Hematopoietic multipotent progenitor cell treated with erythropoietin and hydrocortisone succinate and interleukin-3 and kit ligand, for 15 days (in vitro differentiated cells): ENCODE measurements at regions not wholly inside any gene's neighbourhood (a gene's known extent, or its start where the extent isn't known, plus 50 kb on each side); places are given as distances from the start of the nearest gene placed in this dataset.
"Not testable (repeated sequence)": the region's sequence is repeated elsewhere in the genome, so short reads cannot be mapped to it uniquely, and the experiment has no call there.

ENCODE experiments used
- DNase-seq: peaks from one replicate; pipeline ENCODE4 v3.0.0-alpha.2; 2015; ENCODE audit warnings: low spot score

DNA sequence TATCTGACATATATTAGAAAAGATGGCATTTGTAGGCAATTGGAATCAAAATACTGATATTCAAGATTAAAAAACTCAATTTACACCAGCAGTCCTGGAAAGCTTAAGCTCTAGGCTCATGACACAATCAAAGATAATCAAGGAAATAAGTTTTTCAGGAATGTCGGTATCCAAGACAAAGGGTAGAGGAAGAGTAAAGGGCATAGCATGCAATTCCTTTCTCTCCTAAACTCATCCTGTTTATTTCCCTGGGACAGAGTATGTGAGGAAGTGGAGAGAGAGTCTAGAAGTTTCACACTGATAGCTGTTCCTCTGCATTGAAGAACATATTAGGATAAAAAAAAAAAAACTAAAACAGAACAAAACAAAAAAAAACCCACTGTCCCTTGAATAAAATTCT lies 2452.1 kb downstream of the PCDH9 start:
- no peak for DNase-seq

GRCh38 chr13:64774915-64775314 lies 2455.2 kb downstream of the PCDH9 start:
- DNase-seq = no peak

- DNase-seq = no peak
These were observed 2459.4 kb downstream of the PCDH9 start for GRCh38 chr13:64770743-64771142.

GRCh38 chr13:64767054-64767453 lies 2463.1 kb downstream of the PCDH9 start:
- no peak for DNase-seq

DNA sequence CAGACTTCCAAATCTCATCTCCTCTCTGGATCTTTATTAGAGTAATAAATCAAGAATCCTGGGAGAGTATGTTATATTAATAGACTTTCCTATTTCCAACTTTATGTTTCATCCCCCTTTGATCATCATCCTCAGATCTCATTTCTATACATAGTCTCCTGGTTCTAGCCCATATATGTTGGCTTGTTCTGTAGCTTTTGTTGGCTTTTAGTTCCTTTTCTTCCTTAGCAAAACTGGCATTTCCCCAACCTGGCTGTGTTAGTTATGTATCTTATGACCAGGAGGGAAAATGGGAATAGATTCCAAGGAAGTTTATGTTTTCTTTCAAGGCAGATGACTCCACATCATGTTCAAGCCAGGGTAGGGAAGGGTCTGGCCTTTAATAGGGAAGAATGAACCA lies 2464.5 kb downstream of the PCDH9 start:
- no peak for DNase-seq

DNA sequence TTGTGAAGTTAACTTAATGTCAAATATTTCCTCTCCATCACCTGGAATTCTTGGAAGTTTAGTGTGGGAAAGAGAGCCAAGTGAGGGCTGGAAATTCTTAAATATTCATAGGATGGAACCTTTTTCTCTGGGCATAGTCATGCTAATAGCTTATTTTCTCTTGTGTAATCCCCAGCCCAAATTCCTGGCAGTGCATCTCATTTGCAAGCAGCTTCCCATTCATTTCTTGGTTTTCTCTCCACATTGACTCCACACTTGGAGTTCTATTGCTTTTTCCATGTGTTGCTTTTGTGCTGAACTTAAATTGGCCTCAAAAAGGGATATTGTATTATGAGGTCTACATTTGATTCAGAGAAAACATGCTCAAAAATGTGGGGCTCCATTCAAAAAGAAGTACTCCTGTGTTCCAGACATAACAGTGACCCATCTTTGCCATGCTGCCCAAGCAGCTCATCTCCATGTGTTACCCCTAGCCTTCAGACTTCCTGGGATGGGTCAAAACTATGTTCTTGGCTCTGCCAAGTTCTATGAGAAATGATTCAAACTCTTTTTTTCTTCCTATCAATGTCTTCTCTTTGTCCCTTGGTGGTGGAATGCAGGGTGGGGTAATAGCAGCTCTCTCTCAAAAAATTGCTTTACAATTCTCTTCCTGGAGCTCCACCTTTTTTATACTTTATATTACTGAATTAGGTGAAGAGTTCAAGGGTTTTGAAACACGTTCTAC lies 2471.5 kb downstream of the PCDH9 start:
- DNase-seq = no peak

GRCh38 chr13:64756621-64757020 lies 2473.5 kb downstream of the PCDH9 start:
- no peak for DNase-seq

DNA sequence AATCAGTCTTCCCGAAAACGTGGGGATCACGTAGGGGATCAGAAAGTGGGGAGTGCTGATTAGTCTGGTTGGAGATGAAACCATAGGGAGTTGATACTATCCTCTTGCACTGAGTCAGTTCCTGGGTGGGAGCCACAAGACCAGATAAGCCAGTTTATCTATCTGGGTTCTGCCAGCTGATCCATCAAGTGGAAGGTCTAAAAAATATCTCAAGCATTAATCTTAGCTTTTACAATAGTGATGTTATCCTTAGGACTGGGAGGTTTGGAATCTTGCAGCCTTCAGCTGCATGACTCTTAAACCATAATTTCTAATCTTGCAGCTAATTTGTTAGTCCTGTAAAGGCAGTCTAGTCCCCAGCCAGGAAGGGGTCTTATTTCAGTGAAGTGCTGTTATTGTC lies 2474.2 kb downstream of the PCDH9 start:
- no peak for DNase-seq

GRCh38 chr13:64753233-64754000 lies 2476.7 kb downstream of the PCDH9 start:
- no peak for DNase-seq

DNA sequence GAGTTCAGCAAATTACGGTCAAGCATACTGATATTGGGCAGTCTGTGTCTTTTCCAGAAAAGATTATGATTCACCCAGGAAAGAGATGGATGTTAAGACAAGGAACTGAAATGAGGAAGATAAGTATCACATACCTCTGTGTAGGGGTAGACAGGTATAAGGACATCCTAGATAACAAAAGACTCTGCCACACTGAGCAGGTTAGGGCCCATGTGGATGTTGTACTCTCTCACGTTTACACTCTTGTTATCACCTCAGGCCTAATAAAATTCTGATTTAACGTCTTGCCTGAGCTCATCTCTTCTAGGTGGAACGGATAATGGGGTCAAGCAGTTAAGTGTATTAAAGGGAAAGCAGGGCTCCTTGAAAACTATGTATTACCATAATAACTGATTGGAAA lies 2480.8 kb downstream of the PCDH9 start:
- DNase-seq = no peak

DNA sequence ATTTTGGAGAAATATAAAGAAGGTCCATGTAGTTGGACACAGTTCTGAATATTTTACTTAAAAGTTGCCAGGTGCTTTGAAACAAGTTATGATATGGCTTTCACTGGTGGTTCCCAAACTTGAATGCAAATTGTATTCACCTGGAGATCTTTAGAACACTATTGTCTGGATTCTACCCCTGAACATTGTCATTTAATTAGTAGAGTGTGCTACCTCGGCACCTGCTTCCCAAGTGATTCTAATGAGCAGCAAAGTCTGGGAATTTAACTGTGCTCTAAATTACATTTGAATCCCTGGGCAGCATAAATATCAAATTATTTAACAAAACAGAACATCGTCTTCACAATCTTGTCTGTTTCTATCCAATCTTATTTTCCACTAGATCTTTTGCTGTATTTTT lies 2483.3 kb downstream of the PCDH9 start:
- DNase-seq = no peak

- DNase-seq = no peak
These were observed 2489.6 kb downstream of the PCDH9 start for GRCh38 chr13:64740493-64740892.

DNA sequence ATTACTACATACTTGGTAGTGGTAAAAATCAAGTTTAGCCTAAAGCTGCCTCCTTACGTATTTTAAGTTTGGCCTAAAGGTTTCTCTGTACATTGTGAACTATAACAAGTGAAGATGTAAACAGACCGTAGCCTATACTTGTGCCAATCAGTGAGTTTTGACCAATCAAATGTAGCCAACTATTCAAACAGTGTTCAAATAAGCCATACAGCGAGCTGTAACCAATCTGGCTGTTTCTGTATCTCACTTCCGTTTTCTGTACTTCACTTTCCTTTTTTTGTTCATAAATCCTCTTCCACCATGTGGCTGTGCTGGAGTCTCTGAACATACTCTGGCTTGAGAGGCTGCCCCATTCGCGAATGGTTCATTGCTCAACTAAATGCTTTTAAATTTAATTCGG lies 2504.6 kb downstream of the PCDH9 start:
- DNase-seq = no peak

- no peak for DNase-seq
These were observed 2506.4 kb downstream of the PCDH9 start for GRCh38 chr13:64723724-64724123.

- no peak for DNase-seq
These were observed 2512.0 kb downstream of the PCDH9 start for GRCh38 chr13:64718116-64718515.

DNA sequence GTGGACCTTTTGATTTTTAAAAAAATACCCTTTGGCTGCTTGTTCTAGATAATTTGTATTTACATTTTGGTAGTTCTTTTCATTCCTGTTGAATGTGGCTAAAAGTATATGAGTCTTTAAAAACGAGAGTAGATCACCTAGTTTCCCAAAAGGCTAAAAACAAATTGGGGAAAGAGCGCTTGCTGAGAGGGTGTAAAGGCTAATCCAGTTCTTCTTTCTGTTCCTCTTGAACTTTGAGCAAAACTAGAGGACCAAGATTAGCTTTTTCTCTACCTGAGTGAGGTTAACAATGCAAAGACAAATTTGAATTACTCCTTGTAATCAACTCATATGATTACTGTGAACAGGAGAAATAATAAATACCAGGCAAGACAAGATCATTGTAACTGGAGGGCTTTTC lies 2513.2 kb downstream of the PCDH9 start:
- DNase-seq = no peak

DNA sequence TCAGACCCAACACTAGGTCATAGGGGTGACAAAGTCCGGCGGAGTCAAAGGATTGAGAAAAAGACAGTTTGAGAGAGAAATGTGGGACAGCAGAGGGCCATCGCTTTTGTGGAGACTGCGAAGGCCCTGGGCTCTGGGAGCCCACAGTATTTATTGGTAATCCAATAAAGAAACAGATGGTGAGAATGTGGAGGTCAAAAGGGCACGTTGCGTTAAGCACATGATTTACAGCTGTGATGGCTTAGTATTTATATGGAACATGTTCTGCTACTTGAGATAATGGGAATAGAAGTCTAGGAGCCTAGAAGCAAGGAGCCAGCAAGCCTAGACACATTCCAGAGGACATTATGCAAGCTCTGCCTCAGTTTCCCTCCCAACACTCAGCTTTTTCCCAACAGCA lies 2521.1 kb downstream of the PCDH9 start:
- no peak for DNase-seq

- no peak for DNase-seq
These were observed 2526.0 kb downstream of the PCDH9 start for GRCh38 chr13:64704121-64704649.

DNA sequence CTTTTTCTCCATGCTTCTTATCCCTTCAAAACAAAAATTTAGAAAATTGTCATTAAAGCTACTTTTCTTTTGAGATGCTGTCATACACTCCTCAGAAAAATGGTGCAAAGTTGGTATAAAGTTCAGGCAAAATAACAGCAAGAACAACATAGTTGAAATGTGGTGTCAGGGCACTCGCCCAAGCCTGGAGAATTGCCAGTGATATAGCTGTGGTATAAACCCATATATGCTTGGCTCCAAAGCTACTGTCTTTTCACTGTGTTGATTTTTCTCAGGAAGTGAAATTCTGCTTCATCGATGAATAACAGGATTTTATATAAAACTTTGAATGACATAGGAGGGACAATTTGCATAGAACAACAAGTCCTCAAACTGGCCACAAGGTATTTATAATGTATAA lies 2532.9 kb downstream of the PCDH9 start:
- DNase-seq = no peak

DNA sequence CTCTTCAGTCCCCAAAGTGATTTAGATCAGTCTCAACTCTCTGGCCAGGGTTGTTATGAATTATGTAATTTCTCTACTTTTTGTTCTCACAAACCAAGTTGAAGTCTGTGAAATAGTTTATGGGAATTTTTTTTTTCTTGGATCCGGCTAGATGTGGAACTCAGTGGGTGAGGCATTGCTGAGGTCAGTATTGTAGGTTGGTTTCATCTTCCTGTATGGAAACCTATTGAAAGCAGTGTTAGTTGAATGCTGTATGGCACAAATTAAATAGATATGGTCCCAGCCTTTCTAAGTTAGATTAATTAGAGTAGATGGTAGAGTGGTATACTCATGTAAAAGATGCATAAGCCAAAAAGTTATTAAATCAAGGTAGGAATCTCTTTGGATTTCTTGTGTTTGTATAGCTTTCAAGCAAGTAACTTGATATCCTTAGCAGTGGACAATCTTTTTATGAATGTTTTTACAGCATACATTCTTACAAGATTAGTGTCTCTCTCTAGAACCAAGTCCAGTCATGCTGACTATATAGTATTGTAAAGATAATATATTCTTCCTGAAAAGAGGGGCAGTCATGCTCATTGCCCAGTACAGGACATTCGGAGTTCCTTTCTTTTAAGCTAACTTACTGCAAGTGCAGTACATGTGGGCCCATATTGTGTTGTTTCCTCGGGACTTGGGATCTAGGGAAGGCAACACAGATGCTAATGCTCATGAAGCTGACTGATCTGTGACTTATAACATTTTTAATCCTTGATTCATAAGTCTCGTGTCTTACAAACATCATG lies 2541.1 kb downstream of the PCDH9 start:
- no peak for DNase-seq

- DNase-seq = not testable (repeated sequence)
These were observed 2543.6 kb downstream of the PCDH9 start for GRCh38 chr13:64686536-64686935.

GRCh38 chr13:64684685-64685431 lies 2545.3 kb downstream of the PCDH9 start:
- no peak for DNase-seq
